GM19468 (cell line): ENCODE measurements at regions not wholly inside any gene's neighbourhood (a gene's known extent, or its start where the extent isn't known, plus 50 kb on each side); places are given as distances from the start of the nearest gene placed in this dataset.
A peak's percentile ranks its signal among the peaks of the same experiment; 100 is the strongest.
"Not testable (repeated sequence)": the region's sequence is repeated elsewhere in the genome, so short reads cannot be mapped to it uniquely, and the experiment has no call there.

Source experiments
- ATAC-seq: cut with Tn5 transposase; IDR thresholded peaks from one replicate; pipeline ENCODE4 v1.9.1; 2021; ENCODE audit warnings: mild to moderate bottlenecking, moderate library complexity, moderate number of reproducible peaks; ENCODE audit not compliant: unreplicated experiment; ENCODE audit errors: extremely low read depth

- ATAC-seq, result no peak
Measured at GRCh38 chr2:156019341-156019740, 313.2 kb downstream of the NR4A2 start.

GRCh38 chr2:156017341-156017885 lies 315.1 kb downstream of the NR4A2 start:
- ATAC-seq, result no peak

- ATAC-seq, result no peak
Measured at GRCh38 chr2:156009293-156009692, 323.2 kb downstream of the NR4A2 start.

- ATAC-seq, result no peak
Measured at GRCh38 chr2:156006721-156007618, 325.6 kb downstream of the NR4A2 start.

GRCh38 chr2:156005999-156006712 lies 326.4 kb downstream of the NR4A2 start:
- no peak for ATAC-seq

GRCh38 chr2:156005531-156005930 lies 327.0 kb downstream of the NR4A2 start:
- ATAC-seq, result no peak

- no peak for ATAC-seq
Measured at GRCh38 chr2:156004459-156004858, 328.1 kb downstream of the NR4A2 start.

- ATAC-seq, result no peak
Measured at GRCh38 chr2:156003780-156004179, 328.7 kb downstream of the NR4A2 start.

GRCh38 chr2:156001851-156002250 lies 330.7 kb downstream of the NR4A2 start:
- no peak for ATAC-seq

- ATAC-seq, result no peak
Measured at GRCh38 chr2:155997538-155997937, 335.0 kb downstream of the NR4A2 start.

GRCh38 chr2:155994315-155994714 lies 338.2 kb downstream of the NR4A2 start:
- ATAC-seq, result no peak

- ATAC-seq, result no peak
Measured at GRCh38 chr2:155983845-155984244, 348.7 kb downstream of the NR4A2 start.

- no peak for ATAC-seq
Measured at GRCh38 chr2:155982135-155982534, 350.4 kb downstream of the NR4A2 start.

GRCh38 chr2:155980941-155981560 lies 351.5 kb downstream of the NR4A2 start:
- ATAC-seq, result peak; percentile 44

- ATAC-seq, result no peak
Measured at GRCh38 chr2:155975734-155976133, 356.8 kb downstream of the NR4A2 start.

- ATAC-seq, result no peak
Measured at GRCh38 chr2:155972916-155973315, 359.6 kb downstream of the NR4A2 start.

- ATAC-seq, result not testable (repeated sequence)
Measured at GRCh38 chr2:155966064-155966471, 366.5 kb downstream of the NR4A2 start.

- no peak for ATAC-seq
Measured at GRCh38 chr2:155965415-155966063, 367.0 kb downstream of the NR4A2 start.

- no peak for ATAC-seq
Measured at GRCh38 chr2:155961641-155962040, 370.9 kb downstream of the NR4A2 start.

GRCh38 chr2:155958834-155959233 lies 373.7 kb downstream of the NR4A2 start:
- no peak for ATAC-seq
